PFSK-1 (cell line): ENCODE measurements at regions not wholly inside any gene's neighbourhood (a gene's known extent, or its start where the extent isn't known, plus 50 kb on each side); places are given as distances from the start of the nearest gene placed in this dataset.

Experiments
- FOXP2 ChIP-seq: optimal IDR thresholded peaks from 2 replicates; pipeline ENCODE3; 2011; ENCODE audit warnings: borderline replicate concordance, control low read depth, inconsistent platforms; ENCODE audit not compliant: insufficient read depth; ENCODE audit errors: extremely low read length, extremely low read depth
- POLR2AphosphoS5 ChIP-seq: IDR thresholded peaks from 2 replicates; pipeline ENCODE4 v1.6.1; 2012; ENCODE audit warnings: low read depth, mild to moderate bottlenecking, control low read depth, low read length, moderate library complexity
- SIN3A ChIP-seq: IDR thresholded peaks from 2 replicates; pipeline ENCODE4 v1.6.1; 2012; ENCODE audit warnings: mild to moderate bottlenecking, low read length, moderate library complexity, borderline replicate concordance; ENCODE audit not compliant: insufficient read depth
- TAF1 ChIP-seq: IDR thresholded peaks from 2 replicates; pipeline ENCODE4 v1.6.1; 2012; ENCODE audit warnings: low read length, control low read depth, borderline replicate concordance; ENCODE audit not compliant: insufficient read depth
- TF ChIP-seq, protein P1 (sequence below), 2 experiments: IDR thresholded peaks; 2 replicates each; pipeline versions ENCODE4 v1.6.1 to v1.8.0; 2011 to 2012; ENCODE audit warnings: low read depth in 2 of 2, low read length in 2 of 2, control low read depth in 1 of 2, inconsistent platforms in 1 of 2, mild to moderate bottlenecking in 1 of 2, moderate library complexity in 1 of 2; ENCODE audit not compliant: insufficient read depth in 1 of 2

GRCh38 chr18:27240383-27240782, 55.3 kb upstream of the CHST9 start:
- no peak for TF ChIP-seq POLR2AphosphoS5
- TF ChIP-seq, protein P1, sequence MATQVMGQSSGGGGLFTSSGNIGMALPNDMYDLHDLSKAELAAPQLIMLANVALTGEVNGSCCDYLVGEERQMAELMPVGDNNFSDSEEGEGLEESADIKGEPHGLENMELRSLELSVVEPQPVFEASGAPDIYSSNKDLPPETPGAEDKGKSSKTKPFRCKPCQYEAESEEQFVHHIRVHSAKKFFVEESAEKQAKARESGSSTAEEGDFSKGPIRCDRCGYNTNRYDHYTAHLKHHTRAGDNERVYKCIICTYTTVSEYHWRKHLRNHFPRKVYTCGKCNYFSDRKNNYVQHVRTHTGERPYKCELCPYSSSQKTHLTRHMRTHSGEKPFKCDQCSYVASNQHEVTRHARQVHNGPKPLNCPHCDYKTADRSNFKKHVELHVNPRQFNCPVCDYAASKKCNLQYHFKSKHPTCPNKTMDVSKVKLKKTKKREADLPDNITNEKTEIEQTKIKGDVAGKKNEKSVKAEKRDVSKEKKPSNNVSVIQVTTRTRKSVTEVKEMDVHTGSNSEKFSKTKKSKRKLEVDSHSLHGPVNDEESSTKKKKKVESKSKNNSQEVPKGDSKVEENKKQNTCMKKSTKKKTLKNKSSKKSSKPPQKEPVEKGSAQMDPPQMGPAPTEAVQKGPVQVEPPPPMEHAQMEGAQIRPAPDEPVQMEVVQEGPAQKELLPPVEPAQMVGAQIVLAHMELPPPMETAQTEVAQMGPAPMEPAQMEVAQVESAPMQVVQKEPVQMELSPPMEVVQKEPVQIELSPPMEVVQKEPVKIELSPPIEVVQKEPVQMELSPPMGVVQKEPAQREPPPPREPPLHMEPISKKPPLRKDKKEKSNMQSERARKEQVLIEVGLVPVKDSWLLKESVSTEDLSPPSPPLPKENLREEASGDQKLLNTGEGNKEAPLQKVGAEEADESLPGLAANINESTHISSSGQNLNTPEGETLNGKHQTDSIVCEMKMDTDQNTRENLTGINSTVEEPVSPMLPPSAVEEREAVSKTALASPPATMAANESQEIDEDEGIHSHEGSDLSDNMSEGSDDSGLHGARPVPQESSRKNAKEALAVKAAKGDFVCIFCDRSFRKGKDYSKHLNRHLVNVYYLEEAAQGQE (IDR thresholded peaks at IDR 0.05; ENCODE audit: insufficient read depth in 1 of 2, low read depth in 2 of 2, low read length in 2 of 2): no peak
- TF ChIP-seq TAF1: no peak
- no peak for TF ChIP-seq SIN3A
- no peak for TF ChIP-seq FOXP2

- TF ChIP-seq SIN3A: no peak
- TF ChIP-seq, protein P1 (IDR thresholded peaks at IDR 0.05; ENCODE audit: insufficient read depth in 1 of 2, low read depth in 2 of 2, low read length in 2 of 2): no peak
- no peak for TF ChIP-seq TAF1
- no peak for TF ChIP-seq POLR2AphosphoS5
- no peak for TF ChIP-seq FOXP2
Observed at GRCh38 chr18:27239669-27240068, 54.6 kb upstream of the CHST9 start.

DNA sequence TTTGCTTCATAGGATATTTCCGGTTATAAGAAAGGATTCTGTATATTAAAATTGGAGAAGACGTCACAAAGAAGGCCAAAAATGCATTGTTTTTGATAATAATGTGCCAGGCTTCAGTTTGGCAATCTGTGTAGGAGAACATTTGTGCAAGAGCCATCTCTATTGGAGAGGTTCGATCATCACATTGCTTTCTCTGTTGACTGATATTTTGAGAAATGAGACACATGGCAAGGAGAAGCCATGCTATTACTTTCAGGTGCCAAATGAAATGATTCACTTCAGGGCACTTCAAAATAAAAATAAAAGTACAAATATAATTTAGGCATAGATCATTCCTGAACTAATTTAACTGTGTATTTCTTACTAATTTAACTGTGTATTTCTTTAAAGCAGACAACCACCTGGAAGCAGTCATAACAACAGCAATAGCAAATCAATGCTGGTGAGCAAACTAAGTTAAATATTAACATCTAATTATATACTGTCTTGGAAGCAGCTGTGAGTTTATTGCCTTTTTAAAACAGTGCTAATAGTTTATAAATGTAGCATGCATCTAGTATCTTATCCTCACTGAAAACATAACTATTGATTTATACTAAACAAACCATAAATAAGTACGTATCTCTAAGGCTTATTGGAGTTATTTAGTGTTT, 50.2 kb upstream of the CHST9 start:
- TF ChIP-seq FOXP2 (no peak), SIN3A (no peak), TAF1 (no peak), POLR2AphosphoS5 (no peak)
- TF ChIP-seq, protein P1 (IDR thresholded peaks at IDR 0.05; ENCODE audit: insufficient read depth in 1 of 2, low read depth in 2 of 2, low read length in 2 of 2): no peak
